ENCODE measurements at regions not wholly inside any gene's neighbourhood (a gene's known extent, or its start where the extent isn't known, plus 50 kb on each side); places are given as distances from the start of the nearest gene placed in this dataset.

DNA sequence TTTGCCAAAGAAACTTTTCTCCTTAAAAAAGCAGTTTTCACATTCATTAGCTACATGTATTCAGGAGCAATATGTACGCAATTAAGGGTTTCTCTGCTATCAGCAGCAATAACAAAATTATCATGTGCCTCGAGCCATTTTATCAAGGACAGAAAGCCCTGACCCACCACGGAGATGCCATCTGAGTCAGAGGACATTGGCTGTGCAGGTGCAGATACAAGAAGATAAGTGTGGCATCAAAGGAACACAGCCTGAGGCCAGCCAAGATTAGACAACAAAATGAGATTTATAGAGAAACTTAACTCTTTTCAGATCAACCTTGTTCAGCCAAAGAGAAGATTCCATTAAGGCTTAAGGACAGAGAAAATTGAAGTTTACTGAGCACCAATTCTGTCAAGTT lies 115.2 kb upstream of the LGSN start:
- no peaks in the 10 kb centered on the region for H3K36me3 ChIP-seq (ENCODE audit: control insufficient read depth, insufficient read depth, low read length)
- DNase-seq (ENCODE audit: low read depth): no peak
- TF ChIP-seq, protein P1, sequence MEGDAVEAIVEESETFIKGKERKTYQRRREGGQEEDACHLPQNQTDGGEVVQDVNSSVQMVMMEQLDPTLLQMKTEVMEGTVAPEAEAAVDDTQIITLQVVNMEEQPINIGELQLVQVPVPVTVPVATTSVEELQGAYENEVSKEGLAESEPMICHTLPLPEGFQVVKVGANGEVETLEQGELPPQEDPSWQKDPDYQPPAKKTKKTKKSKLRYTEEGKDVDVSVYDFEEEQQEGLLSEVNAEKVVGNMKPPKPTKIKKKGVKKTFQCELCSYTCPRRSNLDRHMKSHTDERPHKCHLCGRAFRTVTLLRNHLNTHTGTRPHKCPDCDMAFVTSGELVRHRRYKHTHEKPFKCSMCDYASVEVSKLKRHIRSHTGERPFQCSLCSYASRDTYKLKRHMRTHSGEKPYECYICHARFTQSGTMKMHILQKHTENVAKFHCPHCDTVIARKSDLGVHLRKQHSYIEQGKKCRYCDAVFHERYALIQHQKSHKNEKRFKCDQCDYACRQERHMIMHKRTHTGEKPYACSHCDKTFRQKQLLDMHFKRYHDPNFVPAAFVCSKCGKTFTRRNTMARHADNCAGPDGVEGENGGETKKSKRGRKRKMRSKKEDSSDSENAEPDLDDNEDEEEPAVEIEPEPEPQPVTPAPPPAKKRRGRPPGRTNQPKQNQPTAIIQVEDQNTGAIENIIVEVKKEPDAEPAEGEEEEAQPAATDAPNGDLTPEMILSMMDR (IDR thresholded peaks at IDR 0.05; ENCODE audit: insufficient read depth, low read length, poor library complexity, severe bottlenecking): no peak
- H3K27me3 ChIP-seq (ENCODE audit: control insufficient read depth, insufficient read depth, low read length): no peaks in the 10 kb centered on the region
- no peak overlapping the region for H3K4me3 ChIP-seq (ENCODE audit: low read depth, low read length)

DNA sequence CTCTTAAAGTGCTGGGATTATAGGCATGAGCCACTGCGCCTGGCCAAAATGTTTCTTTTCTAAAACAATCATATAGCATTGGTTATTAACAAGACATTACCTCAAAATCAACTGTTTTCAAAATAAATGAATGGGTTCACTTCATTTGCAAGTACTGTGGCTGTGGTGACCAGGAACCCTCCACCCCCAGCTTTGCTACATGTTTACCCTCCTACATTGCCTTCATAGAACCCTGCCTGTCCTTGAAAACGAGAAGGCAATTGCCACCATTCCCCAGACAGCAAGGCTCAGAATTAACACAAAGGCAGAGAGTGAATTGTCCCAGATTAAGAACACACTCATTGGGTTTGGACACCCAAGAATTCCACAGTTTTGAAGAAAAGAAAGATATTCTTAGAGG lies 116.6 kb upstream of the LGSN start:
- DNase-seq (ENCODE audit: low read depth): no peak
- TF ChIP-seq, protein P1 (IDR thresholded peaks at IDR 0.05; ENCODE audit: insufficient read depth, low read length, poor library complexity, severe bottlenecking): no peak
- Histone ChIP-seq H3K4me3 (ENCODE audit: low read depth, low read length) (no peak overlapping the region), H3K27me3 (ENCODE audit: control insufficient read depth, insufficient read depth, low read length) (no peaks in the 10 kb centered on the region), H3K36me3 (ENCODE audit: control insufficient read depth, insufficient read depth, low read length) (no peaks in the 10 kb centered on the region)

DNA sequence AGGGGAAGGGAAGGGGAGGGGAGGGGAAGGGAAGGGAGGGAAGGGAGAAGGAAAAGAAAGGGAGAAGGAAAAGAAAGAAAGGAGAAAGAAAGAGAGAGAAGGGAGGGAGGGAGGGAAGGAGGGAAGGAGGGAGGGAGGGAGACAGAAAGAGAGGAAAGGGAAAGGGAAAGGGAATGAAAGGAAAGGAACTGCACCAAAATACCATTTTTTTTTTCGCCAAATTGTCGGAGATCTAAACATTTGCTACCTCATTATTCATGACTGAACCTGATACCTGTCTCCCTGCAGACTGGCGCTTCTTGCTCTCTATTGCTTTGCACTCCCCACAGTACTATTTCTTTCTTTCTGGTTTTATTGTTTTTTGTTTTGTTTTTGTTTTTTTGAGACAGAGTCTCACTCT lies 117.3 kb upstream of the LGSN start:
- TF ChIP-seq, protein P1 (IDR thresholded peaks at IDR 0.05; ENCODE audit: insufficient read depth, low read length, poor library complexity, severe bottlenecking): no peak

DNA sequence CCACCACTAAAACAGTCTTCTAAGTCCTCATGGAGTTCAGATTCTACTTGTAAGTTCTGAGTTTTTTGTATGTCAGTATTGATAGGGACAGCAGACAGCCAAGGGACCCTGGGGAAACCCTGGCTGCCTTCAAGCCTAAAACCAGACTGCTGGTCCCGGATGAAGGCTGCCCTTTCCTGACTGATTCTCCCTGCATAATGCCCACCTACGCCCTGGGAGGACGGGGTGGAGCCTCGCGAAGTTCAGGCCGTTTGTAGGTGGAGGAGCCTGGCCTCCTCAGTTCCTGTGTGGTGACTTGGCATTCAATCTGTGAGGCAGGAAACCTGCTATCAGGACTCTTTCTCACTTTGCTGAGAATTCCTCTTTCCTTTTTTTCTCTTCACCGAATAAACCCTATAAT lies 120.3 kb upstream of the LGSN start:
- DNase-seq (ENCODE audit: low read depth): no peak
- Histone ChIP-seq H3K4me3 (ENCODE audit: low read depth, low read length) (no peak overlapping the region), H3K36me3 (ENCODE audit: control insufficient read depth, insufficient read depth, low read length) (no peaks in the 10 kb centered on the region), H3K27me3 (ENCODE audit: control insufficient read depth, insufficient read depth, low read length) (no peaks in the 10 kb centered on the region)
- TF ChIP-seq, protein P1 (IDR thresholded peaks at IDR 0.05; ENCODE audit: insufficient read depth, low read length, poor library complexity, severe bottlenecking): no peak

More for the DNA sequence above, 117.3 kb upstream of the LGSN start:
- DNase-seq (ENCODE audit: low read depth): no peak
- Histone ChIP-seq H3K27me3 (ENCODE audit: control insufficient read depth, insufficient read depth, low read length) (no peaks in the 10 kb centered on the region), H3K36me3 (ENCODE audit: control insufficient read depth, insufficient read depth, low read length) (no peaks in the 10 kb centered on the region), H3K4me3 (ENCODE audit: low read depth, low read length) (no peak overlapping the region)

DNA sequence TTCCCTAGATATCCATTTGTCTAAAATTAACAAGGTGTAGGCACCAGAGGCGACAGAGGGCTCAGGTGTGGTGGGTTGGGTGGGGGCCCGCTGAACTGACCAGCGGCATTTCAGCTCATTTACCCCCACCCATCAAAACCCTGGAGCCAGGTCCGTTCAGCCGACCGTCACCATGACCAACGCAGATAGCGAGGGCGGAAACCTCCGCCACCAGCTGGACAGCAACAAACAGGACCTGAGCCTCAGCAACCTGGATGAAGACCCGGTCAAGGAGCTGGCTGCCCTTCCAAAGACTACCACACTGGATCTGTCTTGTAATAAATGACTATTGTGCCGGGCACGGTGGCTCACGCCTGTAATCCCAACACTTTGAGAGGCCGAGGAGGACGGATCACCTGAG lies 120.8 kb upstream of the LGSN start:
- TF ChIP-seq, protein P1 (IDR thresholded peaks at IDR 0.05; ENCODE audit: insufficient read depth, low read length, poor library complexity, severe bottlenecking): no peak
- no peak for DNase-seq (ENCODE audit: low read depth)

DNA sequence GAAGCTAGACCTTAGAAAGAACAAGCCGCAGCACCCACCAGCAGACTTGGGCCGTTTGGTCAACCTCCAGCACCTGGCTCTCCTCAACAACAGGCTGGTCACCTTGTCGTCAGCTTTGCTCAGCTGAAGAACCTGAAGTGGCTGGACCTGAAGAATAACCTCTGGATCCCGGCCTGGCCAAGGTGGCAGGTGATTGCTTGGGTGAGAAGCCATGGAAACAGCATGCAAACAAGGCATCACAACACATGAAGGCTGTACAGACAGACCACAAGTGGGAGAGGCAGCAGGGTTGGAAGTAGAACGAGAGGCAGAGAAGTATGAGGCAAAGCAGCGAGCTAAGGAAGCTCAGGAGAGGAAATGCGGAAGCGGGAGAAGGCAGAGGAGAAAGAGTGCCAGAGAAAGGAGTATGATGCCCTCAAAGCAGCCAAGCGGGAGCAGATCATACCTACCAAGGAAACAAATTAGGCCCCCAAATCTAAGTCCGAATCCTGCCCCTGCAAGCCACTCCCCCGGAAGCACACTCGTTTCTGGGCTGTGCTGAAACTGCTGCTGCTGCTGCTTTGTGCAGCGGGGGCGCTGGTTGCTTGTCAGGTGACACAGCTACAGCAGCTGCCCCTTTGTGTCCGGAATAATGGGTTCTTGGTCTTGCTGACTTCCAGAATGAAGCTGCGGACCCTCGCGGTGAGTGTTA lies 121.6 kb upstream of the LGSN start:
- DNase-seq (ENCODE audit: low read depth): no peak
- no peak overlapping the region for H3K4me3 ChIP-seq (ENCODE audit: low read depth, low read length)
- TF ChIP-seq, protein P1 (IDR thresholded peaks at IDR 0.05; ENCODE audit: insufficient read depth, low read length, poor library complexity, severe bottlenecking): no peak

More for the DNA sequence above, 120.8 kb upstream of the LGSN start:
- Histone ChIP-seq H3K36me3 (ENCODE audit: control insufficient read depth, insufficient read depth, low read length) (no peaks in the 10 kb centered on the region), H3K27me3 (ENCODE audit: control insufficient read depth, insufficient read depth, low read length) (no peaks in the 10 kb centered on the region), H3K4me3 (ENCODE audit: low read depth, low read length) (no peak overlapping the region)

More for the DNA sequence above, 121.6 kb upstream of the LGSN start:
- no peaks in the 10 kb centered on the region for H3K27me3 ChIP-seq (ENCODE audit: control insufficient read depth, insufficient read depth, low read length)
- no peaks in the 10 kb centered on the region for H3K36me3 ChIP-seq (ENCODE audit: control insufficient read depth, insufficient read depth, low read length)
